ENCODE measurements at regions not wholly inside any gene's neighbourhood (a gene's known extent, or its start where the extent isn't known, plus 50 kb on each side); places are given as distances from the start of the nearest gene placed in this dataset.

GRCh38 chr5:167804512-167805220, 486.8 kb upstream of the WWC1 start (continued):
- TF ChIP-seq ZNF512 (CRISPR knock-in tag; IDR thresholded peaks at IDR 0.05; ENCODE audit: borderline replicate concordance) (no peak), ZBTB21 (CRISPR knock-in tag; IDR thresholded peaks at IDR 0.05; ENCODE audit: borderline replicate concordance) (no peak), ZMAT4 (CRISPR knock-in tag; IDR thresholded peaks at IDR 0.05) (no peak), ZSCAN18 (CRISPR knock-in tag; IDR thresholded peaks at IDR 0.05) (no peak), E2F5 (CRISPR knock-in tag; IDR thresholded peaks at IDR 0.05) (no peak), SP1 (CRISPR knock-in tag; conservative IDR thresholded peaks at IDR 0.05) (no peak), KAT7 (CRISPR knock-in tag; IDR thresholded peaks at IDR 0.05; ENCODE audit: borderline replicate concordance) (no peak), ETV6 (CRISPR knock-in tag; IDR thresholded peaks at IDR 0.05) (no peak), ARID4B (CRISPR knock-in tag; IDR thresholded peaks at IDR 0.05; ENCODE audit: borderline replicate concordance) (no peak), ZNF281 (CRISPR knock-in tag; IDR thresholded peaks at IDR 0.05) (no peak)

GRCh38 chr5:167810573-167810972, 480.9 kb upstream of the WWC1 start:
- no peak overlapping the region for H3K4me3 Mint-ChIP-seq
- peaks cover 19% of the 10 kb centered on the region for H3K4me1 Mint-ChIP-seq
- ChIA-PET CTCF (no interaction called here), POLR2A (no interaction called here)
- H3K27ac Mint-ChIP-seq, result no peak overlapping the region
- ATAC-seq, result no peak
- H3K9me3 Mint-ChIP-seq, result no peaks in the 10 kb centered on the region
- no peaks in the 10 kb centered on the region for H3K27me3 Mint-ChIP-seq (ENCODE audit: low read depth)
- H3K36me3 Mint-ChIP-seq, result no peaks in the 10 kb centered on the region
- TF ChIP-seq SP1 (CRISPR knock-in tag; conservative IDR thresholded peaks at IDR 0.05) (no peak), ZNF671 (CRISPR knock-in tag; IDR thresholded peaks at IDR 0.05) (no peak), NFATC4 (CRISPR knock-in tag; IDR thresholded peaks at IDR 0.05) (no peak), MXD4 (CRISPR knock-in tag; IDR thresholded peaks at IDR 0.05; ENCODE audit: borderline replicate concordance) (no peak), ATF2 (CRISPR knock-in tag; IDR thresholded peaks at IDR 0.05; ENCODE audit: borderline replicate concordance, low read depth) (no peak)
- no peak for DNase-seq (ENCODE audit: low spot score)
